Panc1 (cell line): ENCODE measurements at regions not wholly inside any gene's neighbourhood (a gene's known extent, or its start where the extent isn't known, plus 50 kb on each side); places are given as distances from the start of the nearest gene placed in this dataset.
A peak's percentile ranks its signal among the peaks of the same experiment; 100 is the strongest.

Source experiments
- ATAC-seq: fragments of 200-7000 bp; cut with Tn5 transposase; 2 replicates; pipeline ENCODE4 v1.9.1; 2020; ENCODE audit warnings: mild to moderate bottlenecking, moderate library complexity
- BruUV-seq: library from RNA; stranded (reverse); fragments of 400-500 nt; replicated peaks from 2 replicates; lab custom pipeline; 2021; lab: Mats Ljungman, UMichigan
- CTCF ChIA-PET: fragments of 300-600 bp; sonication (Branson Sonifier 250); formaldehyde crosslinking; loops from one replicate; lab custom pipeline; 2022; ENCODE audit warnings: antibody characterized with exemption; lab: Charles Lee
- POLR2A ChIA-PET: fragments of 300-600 bp; sonication (Branson Sonifier 250); formaldehyde crosslinking; loops from one replicate; lab custom pipeline; 2022; ENCODE audit warnings: antibody characterized with exemption; lab: Charles Lee
- DNase-seq: peaks from one replicate; pipeline ENCODE4 v3.0.0-alpha.2; 2010; ENCODE audit warnings: low read depth, low spot score
- H3K27ac ChIP-seq: 2 replicates; pipeline ENCODE4 v1.5.1; 2011; ENCODE audit warnings: mild to moderate bottlenecking, low read length, inconsistent platforms
- H3K27me3 ChIP-seq: fragments of 200-500 bp; sonication (Bioruptor generic); 2 replicates; pipeline ENCODE4 v1.6.0; 2014; ENCODE audit warnings: low read length, inconsistent platforms; ENCODE audit not compliant: control insufficient read depth, insufficient read depth
- H3K36me3 ChIP-seq: fragments of 200-500 bp; sonication (Bioruptor generic); 2 replicates; pipeline ENCODE4 v1.5.1; 2014; ENCODE audit warnings: inconsistent platforms, mild to moderate bottlenecking, low read length, moderate library complexity; ENCODE audit not compliant: control insufficient read depth, insufficient read depth
- H3K4me1 ChIP-seq: 2 replicates; pipeline ENCODE4 v1.5.1; 2011; ENCODE audit warnings: inconsistent platforms, mild to moderate bottlenecking, low read length, moderate library complexity; ENCODE audit not compliant: control insufficient read depth, insufficient read depth
- H3K4me3 ChIP-seq, 2 experiments: 2 replicates each; pipeline ENCODE4 v1.5.1; 2011 to 2012; ENCODE audit warnings: low read depth in 2 of 2, low read length in 2 of 2, mild to moderate bottlenecking in 2 of 2, inconsistent platforms in 1 of 2, moderate library complexity in 1 of 2
- H3K9me3 ChIP-seq: fragments of 200-500 bp; sonication (Bioruptor generic); 2 replicates; pipeline ENCODE4 v1.5.1; 2014; ENCODE audit warnings: low read depth, mild to moderate bottlenecking, inconsistent platforms, low read length, moderate library complexity; ENCODE audit not compliant: control insufficient read depth, insufficient read depth
- CTCF ChIP-seq: fragments of 450-650 bp; IDR thresholded peaks from 2 replicates; pipeline ENCODE4 v1.5.1; 2017; ENCODE audit warnings: mild to moderate bottlenecking
- POLR2AphosphoS5 ChIP-seq: IDR thresholded peaks from 2 replicates; pipeline ENCODE4 v1.6.1; 2012; ENCODE audit warnings: mild to moderate bottlenecking, low read depth, low read length, moderate library complexity
- REST ChIP-seq, 2 experiments: IDR thresholded peaks; 2 replicates each; pipeline ENCODE4 v1.6.1; 2011 to 2012; ENCODE audit warnings: low read depth in 2 of 2, control low read depth in 1 of 2, low read length in 1 of 2, mild to moderate bottlenecking in 1 of 2, moderate library complexity in 1 of 2; ENCODE audit not compliant: insufficient read depth in 1 of 2
- SIN3A ChIP-seq: IDR thresholded peaks from 2 replicates; pipeline ENCODE4 v1.6.1; 2012; ENCODE audit warnings: low read depth, mild to moderate bottlenecking, low read length, moderate library complexity, borderline replicate concordance; ENCODE audit not compliant: insufficient read depth
- TCF7L2 ChIP-seq: IDR thresholded peaks from 2 replicates; pipeline ENCODE4 v1.6.1; 2011; ENCODE audit warnings: mild to moderate bottlenecking, low read depth, low read length, inconsistent platforms
- in situ Hi-C: cut with HindIII; loops from 2 replicates; pipeline ENCODE4 v1.10.0; 2016; ENCODE audit warnings: low sequenced_read_pairs, low pct_unique_long_range_greater_than_20kb
- intact Hi-C: fragments of 100-400 bp; cut with micrococcal nuclease; formaldehyde crosslinking; loops from one replicate; pipeline ENCODE4 v1.10.0; 2022; ENCODE audit not compliant: unreplicated experiment

GRCh38 chr7:67803789-67804188, 807.2 kb downstream of the TYW1 start:
- intact Hi-C loops (no loop called here), in situ Hi-C loops (no loop called here)
- no peak overlapping the region for H3K27ac ChIP-seq
- no peak overlapping the region for H3K4me3 ChIP-seq
- ChIA-PET POLR2A (no interaction called here), CTCF (no interaction called here)
- no peaks in the 10 kb centered on the region for H3K4me1 ChIP-seq
- DNase-seq (no peak), ATAC-seq (0 out of 2 replicates have a peak, but pooled peaks have one; percentile 17)
- BruUV-seq, result no TSS peak
- 0 out of 2 replicates have a peak, but pooled peaks cover 5% of the 10 kb centered on the region for H3K27me3 ChIP-seq
- no peaks in the 10 kb centered on the region for H3K36me3 ChIP-seq
- TF ChIP-seq REST (IDR thresholded peaks at IDR 0.05; ENCODE audit: insufficient read depth in 1 of 2, low read depth in 2 of 2, low read length in 1 of 2) (no peak), SIN3A (no peak), TCF7L2 (no peak), CTCF (no peak), POLR2AphosphoS5 (no peak)
- no peaks in the 10 kb centered on the region for H3K9me3 ChIP-seq

GRCh38 chr7:67805921-67806471, 809.4 kb downstream of the TYW1 start:
- Histone ChIP-seq H3K27ac (no peak overlapping the region), H3K36me3 (no peaks in the 10 kb centered on the region), H3K4me3 (no peak overlapping the region), H3K27me3 (0 out of 2 replicates have a peak, but pooled peaks cover 2% of the 10 kb centered on the region), H3K4me1 (no peaks in the 10 kb centered on the region), H3K9me3 (no peaks in the 10 kb centered on the region)
- no peak for TF ChIP-seq TCF7L2
- no peak for TF ChIP-seq REST (IDR thresholded peaks at IDR 0.05; ENCODE audit: insufficient read depth in 1 of 2, low read depth in 2 of 2, low read length in 1 of 2)
- TF ChIP-seq CTCF, result no peak
- no peak for TF ChIP-seq POLR2AphosphoS5
- no peak for TF ChIP-seq SIN3A
- CTCF ChIA-PET, result no interaction called here
- ATAC-seq (no peak), DNase-seq (no peak)
- POLR2A ChIA-PET, result no interaction called here
- BruUV-seq, result no TSS peak
- in situ Hi-C loops, result no loop called here
- intact Hi-C loops, result no loop called here
